ENCODE measurements at regions not wholly inside any gene's neighbourhood (a gene's known extent, or its start where the extent isn't known, plus 50 kb on each side); places are given as distances from the start of the nearest gene placed in this dataset.

GRCh38 chr2:71832388-71832787, 315.3 kb downstream of the CYP26B1 start:
- no peak for DNase-seq (ENCODE audit: low read depth in 1 of 2, low spot score in 1 of 2)
- Histone ChIP-seq H3K9me3 (ENCODE audit: low read depth) (no peaks in the 10 kb centered on the region), H3K4me1 (ENCODE audit: low read depth) (no peaks in the 10 kb centered on the region), H3K36me3 (no peaks in the 10 kb centered on the region), H3K4me3 (no peak overlapping the region), H3K27ac (no peak overlapping the region), H3K27me3 (no peaks in the 10 kb centered on the region)
- no peak for TF ChIP-seq CTCF (IDR thresholded peaks at IDR 0.05; ENCODE audit: low read depth, low read length)

GRCh38 chr2:71831193-71831577, 316.5 kb downstream of the CYP26B1 start:
- Histone ChIP-seq H3K4me3 (no peak overlapping the region), H3K27ac (peak overlapping the region; percentile 25), H3K27me3 (no peaks in the 10 kb centered on the region), H3K36me3 (no peaks in the 10 kb centered on the region), H3K4me1 (ENCODE audit: low read depth) (no peaks in the 10 kb centered on the region), H3K9me3 (ENCODE audit: low read depth) (no peaks in the 10 kb centered on the region)
- peak; percentile 37 to 62 for DNase-seq (ENCODE audit: low read depth in 1 of 2, low spot score in 1 of 2)
- TF ChIP-seq CTCF (IDR thresholded peaks at IDR 0.05; ENCODE audit: low read depth, low read length), result no peak

GRCh38 chr2:71830497-71831192, 317.0 kb downstream of the CYP26B1 start:
- no peak for DNase-seq (ENCODE audit: low read depth in 1 of 2, low spot score in 1 of 2)
- Histone ChIP-seq H3K4me1 (ENCODE audit: low read depth) (no peaks in the 10 kb centered on the region), H3K27me3 (no peaks in the 10 kb centered on the region), H3K9me3 (ENCODE audit: low read depth) (no peaks in the 10 kb centered on the region), H3K36me3 (no peaks in the 10 kb centered on the region), H3K4me3 (no peak overlapping the region), H3K27ac (peak overlapping the region; percentile 25)
- no peak for TF ChIP-seq CTCF (IDR thresholded peaks at IDR 0.05; ENCODE audit: low read depth, low read length)

- no peak for DNase-seq (ENCODE audit: low read depth in 1 of 2, low spot score in 1 of 2)
- Histone ChIP-seq H3K4me1 (ENCODE audit: low read depth) (no peaks in the 10 kb centered on the region), H3K27ac (no peak overlapping the region), H3K36me3 (no peaks in the 10 kb centered on the region), H3K4me3 (no peak overlapping the region), H3K27me3 (no peaks in the 10 kb centered on the region), H3K9me3 (ENCODE audit: low read depth) (no peaks in the 10 kb centered on the region)
- no peak for TF ChIP-seq CTCF (IDR thresholded peaks at IDR 0.05; ENCODE audit: low read depth, low read length)
Measured at GRCh38 chr2:71829008-71829407, 318.7 kb downstream of the CYP26B1 start.

- no peaks in the 10 kb centered on the region for H3K4me1 ChIP-seq (ENCODE audit: low read depth)
- no peak overlapping the region for H3K4me3 ChIP-seq
- no peaks in the 10 kb centered on the region for H3K36me3 ChIP-seq
- H3K27ac ChIP-seq, result no peak overlapping the region
- TF ChIP-seq CTCF (IDR thresholded peaks at IDR 0.05; ENCODE audit: low read depth, low read length), result no peak
- H3K27me3 ChIP-seq, result no peaks in the 10 kb centered on the region
- no peak for DNase-seq (ENCODE audit: low read depth in 1 of 2, low spot score in 1 of 2)
- H3K9me3 ChIP-seq (ENCODE audit: low read depth), result no peaks in the 10 kb centered on the region
Measured at GRCh38 chr2:71827973-71828372, 319.7 kb downstream of the CYP26B1 start.
